Right forelimb (tissue), 1 donor: ENCODE measurements at regions not wholly inside any gene's neighbourhood (a gene's known extent, or its start where the extent isn't known, plus 50 kb on each side); places are given as distances from the start of the nearest gene placed in this dataset.

ENCODE experiments used
- DNase-seq: peaks from one replicate; pipeline ENCODE4 v3.0.0-alpha.2; 2018

GRCh38 chr1:164948101-164948500, 389.1 kb downstream of the PBX1 start:
- no peak for DNase-seq

- DNase-seq: no peak
Measured at GRCh38 chr1:164937291-164937690, 378.3 kb downstream of the PBX1 start.

GRCh38 chr1:164932580-164932979, 373.6 kb downstream of the PBX1 start:
- no peak for DNase-seq

GRCh38 chr1:164930833-164931232, 371.8 kb downstream of the PBX1 start:
- DNase-seq: no peak

- DNase-seq: no peak
Measured at GRCh38 chr1:164930241-164930640, 371.3 kb downstream of the PBX1 start.

- DNase-seq: no peak
Measured at GRCh38 chr1:164928232-164928812, 369.3 kb downstream of the PBX1 start.

- DNase-seq: no peak
Measured at GRCh38 chr1:164926107-164926506, 367.1 kb downstream of the PBX1 start.

- no peak for DNase-seq
Measured at GRCh38 chr1:164922585-164922984, 363.6 kb downstream of the PBX1 start.

- no peak for DNase-seq
Measured at GRCh38 chr1:164921493-164921892, 362.5 kb downstream of the PBX1 start.

GRCh38 chr1:164918140-164918539, 359.2 kb downstream of the PBX1 start:
- no peak for DNase-seq

GRCh38 chr1:164914208-164914607, 355.2 kb downstream of the PBX1 start:
- no peak for DNase-seq

GRCh38 chr1:164912290-164912689, 353.3 kb downstream of the PBX1 start:
- no peak for DNase-seq

GRCh38 chr1:164910671-164911070, 351.7 kb downstream of the PBX1 start:
- no peak for DNase-seq

GRCh38 chr1:164907666-164908065, 348.7 kb downstream of the PBX1 start:
- DNase-seq: no peak

- no peak for DNase-seq
Measured at GRCh38 chr1:164905869-164906268, 346.9 kb downstream of the PBX1 start.

- no peak for DNase-seq
Measured at GRCh38 chr1:164902491-164902890, 343.5 kb downstream of the PBX1 start.
